ENCODE measurements at regions not wholly inside any gene's neighbourhood (a gene's known extent, or its start where the extent isn't known, plus 50 kb on each side); places are given as distances from the start of the nearest gene placed in this dataset.

DNA sequence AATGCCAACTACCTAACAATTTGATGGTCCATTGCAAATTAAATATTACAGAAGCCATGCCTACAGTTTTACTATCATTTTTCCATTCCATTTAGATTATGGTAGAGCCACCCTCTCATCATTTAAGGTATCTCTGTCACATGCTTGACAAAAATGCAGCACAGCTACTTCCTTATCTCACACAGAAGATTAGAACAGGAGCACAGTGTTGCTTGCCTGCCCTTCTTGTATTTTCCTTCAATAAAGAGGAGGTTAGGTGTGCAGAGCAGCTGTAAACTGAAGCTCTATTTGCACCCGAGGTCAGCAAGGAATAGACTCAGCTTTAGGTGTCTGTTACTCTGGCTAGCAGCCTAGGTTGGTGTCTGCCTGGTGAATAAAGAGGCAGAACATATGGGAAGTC lies 51.5 kb upstream of the ATP10B start:
- Histone ChIP-seq H3K27me3 (ENCODE audit: control insufficient read depth, insufficient read depth, low read length) (no peaks in the 10 kb centered on the region), H3K36me3 (replicated peaks; ENCODE audit: control insufficient read depth, insufficient read depth, low read length) (no peaks in the 10 kb centered on the region), H3K4me3 (ENCODE audit: insufficient read depth, low read depth, low read length) (no peak overlapping the region)
- DNase-seq = no peak

DNA sequence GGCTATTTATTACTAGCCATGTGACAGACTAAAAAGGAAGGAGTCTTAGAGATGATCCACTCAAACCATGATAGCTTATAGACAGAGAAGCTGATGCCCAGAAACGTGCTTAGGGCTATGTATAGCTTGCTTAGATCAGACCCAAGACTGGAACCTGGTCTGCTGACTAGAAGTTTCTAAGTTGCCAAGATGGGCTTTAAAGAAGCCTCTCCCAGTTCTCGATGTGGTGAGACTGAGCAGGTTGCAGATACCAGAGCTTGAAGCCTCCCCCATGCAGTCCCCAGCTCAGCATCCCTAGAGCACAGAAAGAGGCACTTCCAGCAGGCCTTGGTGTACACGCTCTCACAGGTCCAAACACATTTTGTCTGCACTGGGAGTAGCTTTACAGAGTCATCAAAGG lies 51.1 kb upstream of the ATP10B start:
- no peak overlapping the region for H3K4me3 ChIP-seq (ENCODE audit: insufficient read depth, low read depth, low read length)
- no peaks in the 10 kb centered on the region for H3K27me3 ChIP-seq (ENCODE audit: control insufficient read depth, insufficient read depth, low read length)
- no peak for DNase-seq
- no peaks in the 10 kb centered on the region for H3K36me3 ChIP-seq (replicated peaks; ENCODE audit: control insufficient read depth, insufficient read depth, low read length)
